Ishikawa (cell line): ENCODE measurements at regions not wholly inside any gene's neighbourhood (a gene's known extent, or its start where the extent isn't known, plus 50 kb on each side); places are given as distances from the start of the nearest gene placed in this dataset.

Experiments
- CEBPB ChIP-seq: IDR thresholded peaks from 2 replicates; pipeline ENCODE4 v1.6.1; 2012
- CREB1 ChIP-seq: IDR thresholded peaks from 2 replicates; pipeline ENCODE4 v1.6.1; 2012; ENCODE audit warnings: low read depth
- EGR1 ChIP-seq: IDR thresholded peaks from 2 replicates; pipeline ENCODE4 v1.6.1; 2012
- EP300 ChIP-seq: IDR thresholded peaks from 2 replicates; pipeline ENCODE4 v1.6.1; 2012; ENCODE audit warnings: borderline replicate concordance
- FOXM1 ChIP-seq: IDR thresholded peaks from 2 replicates; pipeline ENCODE4 v1.6.1; 2012; ENCODE audit warnings: low read depth, borderline replicate concordance
- NFIC ChIP-seq: IDR thresholded peaks from 2 replicates; pipeline ENCODE4 v1.6.1; 2012
- RAD21 ChIP-seq: IDR thresholded peaks from 2 replicates; pipeline ENCODE4 v1.6.1; 2012; ENCODE audit warnings: low read depth
- TAF1 ChIP-seq: IDR thresholded peaks from 2 replicates; pipeline ENCODE4 v1.6.1; 2012; ENCODE audit warnings: low read depth, mild to moderate bottlenecking
- TCF12 ChIP-seq: IDR thresholded peaks from 2 replicates; pipeline ENCODE4 v1.6.1; 2012; ENCODE audit warnings: low read depth
- TEAD4 ChIP-seq: IDR thresholded peaks from 2 replicates; pipeline ENCODE4 v1.6.1; 2012
- YY1 ChIP-seq: IDR thresholded peaks from 2 replicates; pipeline ENCODE4 v1.6.1; 2012; ENCODE audit warnings: low read depth
- ZBTB7A ChIP-seq: IDR thresholded peaks from 2 replicates; pipeline ENCODE4 v1.6.1; 2012; ENCODE audit warnings: low read depth
- TF ChIP-seq, protein P1 (sequence below): IDR thresholded peaks from 2 replicates; pipeline ENCODE4 v1.6.1; 2012; ENCODE audit warnings: low read depth, mild to moderate bottlenecking
- TF ChIP-seq, protein P2 (sequence below): IDR thresholded peaks from 2 replicates; pipeline ENCODE4 v1.6.1; 2012
- TF ChIP-seq, protein P3 (sequence below): IDR thresholded peaks from 2 replicates; pipeline ENCODE4 v1.6.1; 2012

DNA sequence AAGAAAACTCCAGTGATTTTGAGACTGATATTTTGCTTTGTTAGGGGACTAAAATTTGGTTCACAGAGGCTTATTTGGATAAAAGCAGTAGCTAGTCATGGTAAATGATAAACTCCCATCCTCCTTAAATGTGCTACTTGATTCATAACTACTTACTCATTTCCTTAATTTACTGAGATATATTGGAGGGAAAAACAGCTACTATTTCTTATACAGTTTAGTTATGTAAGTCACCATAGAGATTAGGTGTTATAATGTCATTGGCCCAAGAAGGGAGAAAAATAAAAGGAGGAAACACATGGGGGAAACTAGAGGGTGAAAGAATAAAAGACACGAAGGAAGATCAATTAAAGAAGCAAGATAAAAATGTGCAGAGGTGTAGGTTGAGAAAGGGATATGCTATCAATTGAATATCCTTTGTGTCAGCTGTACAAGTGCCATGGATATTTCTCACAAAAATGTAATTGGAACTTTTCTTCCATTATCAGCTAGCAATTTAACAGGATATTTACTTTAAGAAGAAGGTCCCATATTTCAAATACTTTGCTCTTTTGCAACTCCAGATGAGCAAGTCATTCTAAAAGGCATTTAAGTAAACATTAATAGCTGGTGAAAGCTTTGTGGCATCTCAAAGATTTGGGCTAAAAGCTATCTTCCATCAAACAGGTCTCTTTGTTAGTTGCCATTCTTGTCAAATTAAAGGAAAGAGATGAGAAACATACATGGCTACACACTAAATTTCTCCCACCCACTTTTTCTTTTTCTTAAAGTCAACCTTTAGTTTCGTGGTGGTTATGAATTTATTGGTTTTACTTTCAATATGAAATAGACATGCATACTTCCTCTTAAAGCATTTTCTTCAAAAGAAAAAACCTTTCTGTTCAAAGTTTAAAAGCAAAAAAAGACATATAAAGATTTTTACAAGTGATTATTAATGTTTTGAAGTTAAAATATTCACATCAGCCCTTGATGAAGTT, 439.5 kb downstream of the CCER1 start:
- TF ChIP-seq, protein P1, sequence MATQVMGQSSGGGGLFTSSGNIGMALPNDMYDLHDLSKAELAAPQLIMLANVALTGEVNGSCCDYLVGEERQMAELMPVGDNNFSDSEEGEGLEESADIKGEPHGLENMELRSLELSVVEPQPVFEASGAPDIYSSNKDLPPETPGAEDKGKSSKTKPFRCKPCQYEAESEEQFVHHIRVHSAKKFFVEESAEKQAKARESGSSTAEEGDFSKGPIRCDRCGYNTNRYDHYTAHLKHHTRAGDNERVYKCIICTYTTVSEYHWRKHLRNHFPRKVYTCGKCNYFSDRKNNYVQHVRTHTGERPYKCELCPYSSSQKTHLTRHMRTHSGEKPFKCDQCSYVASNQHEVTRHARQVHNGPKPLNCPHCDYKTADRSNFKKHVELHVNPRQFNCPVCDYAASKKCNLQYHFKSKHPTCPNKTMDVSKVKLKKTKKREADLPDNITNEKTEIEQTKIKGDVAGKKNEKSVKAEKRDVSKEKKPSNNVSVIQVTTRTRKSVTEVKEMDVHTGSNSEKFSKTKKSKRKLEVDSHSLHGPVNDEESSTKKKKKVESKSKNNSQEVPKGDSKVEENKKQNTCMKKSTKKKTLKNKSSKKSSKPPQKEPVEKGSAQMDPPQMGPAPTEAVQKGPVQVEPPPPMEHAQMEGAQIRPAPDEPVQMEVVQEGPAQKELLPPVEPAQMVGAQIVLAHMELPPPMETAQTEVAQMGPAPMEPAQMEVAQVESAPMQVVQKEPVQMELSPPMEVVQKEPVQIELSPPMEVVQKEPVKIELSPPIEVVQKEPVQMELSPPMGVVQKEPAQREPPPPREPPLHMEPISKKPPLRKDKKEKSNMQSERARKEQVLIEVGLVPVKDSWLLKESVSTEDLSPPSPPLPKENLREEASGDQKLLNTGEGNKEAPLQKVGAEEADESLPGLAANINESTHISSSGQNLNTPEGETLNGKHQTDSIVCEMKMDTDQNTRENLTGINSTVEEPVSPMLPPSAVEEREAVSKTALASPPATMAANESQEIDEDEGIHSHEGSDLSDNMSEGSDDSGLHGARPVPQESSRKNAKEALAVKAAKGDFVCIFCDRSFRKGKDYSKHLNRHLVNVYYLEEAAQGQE = no peak
- no peak for TF ChIP-seq RAD21
- TF ChIP-seq TEAD4 = no peak
- no peak for TF ChIP-seq ZBTB7A
- TF ChIP-seq FOXM1 = no peak
- TF ChIP-seq, protein P2, sequence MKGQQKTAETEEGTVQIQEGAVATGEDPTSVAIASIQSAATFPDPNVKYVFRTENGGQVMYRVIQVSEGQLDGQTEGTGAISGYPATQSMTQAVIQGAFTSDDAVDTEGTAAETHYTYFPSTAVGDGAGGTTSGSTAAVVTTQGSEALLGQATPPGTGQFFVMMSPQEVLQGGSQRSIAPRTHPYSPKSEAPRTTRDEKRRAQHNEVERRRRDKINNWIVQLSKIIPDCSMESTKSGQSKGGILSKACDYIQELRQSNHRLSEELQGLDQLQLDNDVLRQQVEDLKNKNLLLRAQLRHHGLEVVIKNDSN = no peak
- no peak for TF ChIP-seq CEBPB
- no peak for TF ChIP-seq CREB1
- no peak for TF ChIP-seq EP300
- TF ChIP-seq YY1 = no peak
- no peak for TF ChIP-seq EGR1
- no peak for TF ChIP-seq TAF1
- TF ChIP-seq, protein P3, sequence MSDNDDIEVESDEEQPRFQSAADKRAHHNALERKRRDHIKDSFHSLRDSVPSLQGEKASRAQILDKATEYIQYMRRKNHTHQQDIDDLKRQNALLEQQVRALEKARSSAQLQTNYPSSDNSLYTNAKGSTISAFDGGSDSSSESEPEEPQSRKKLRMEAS = no peak

DNA sequence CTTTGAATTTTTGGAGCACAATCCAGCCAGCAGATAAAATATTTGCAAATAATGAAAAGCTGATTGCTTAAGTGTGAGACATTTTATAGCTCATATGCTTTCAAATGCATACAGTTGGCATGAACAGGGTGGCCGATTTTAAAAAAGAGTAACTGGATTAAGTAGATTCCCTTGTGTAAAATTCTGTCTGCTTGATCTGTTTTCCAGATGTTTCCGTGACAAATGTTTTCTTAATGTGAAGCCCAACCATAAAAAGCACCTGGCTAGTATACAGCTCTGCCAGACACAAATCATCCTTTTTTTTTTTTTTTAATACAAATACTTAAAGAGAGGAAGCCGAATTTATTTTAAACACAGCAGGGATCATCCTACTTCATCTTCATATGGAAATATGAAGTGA, 440.7 kb downstream of the CCER1 start:
- TF ChIP-seq EP300 = no peak
- TF ChIP-seq, protein P3 = no peak
- TF ChIP-seq TAF1 = no peak
- TF ChIP-seq RAD21 = no peak
- no peak for TF ChIP-seq CEBPB
- no peak for TF ChIP-seq ZBTB7A
- no peak for TF ChIP-seq TEAD4
- TF ChIP-seq NFIC = no peak
- TF ChIP-seq TCF12 = no peak
- no peak for TF ChIP-seq YY1
- TF ChIP-seq, protein P2 = no peak
- TF ChIP-seq CREB1 = no peak
- TF ChIP-seq FOXM1 = no peak
- TF ChIP-seq, protein P1 = no peak

DNA sequence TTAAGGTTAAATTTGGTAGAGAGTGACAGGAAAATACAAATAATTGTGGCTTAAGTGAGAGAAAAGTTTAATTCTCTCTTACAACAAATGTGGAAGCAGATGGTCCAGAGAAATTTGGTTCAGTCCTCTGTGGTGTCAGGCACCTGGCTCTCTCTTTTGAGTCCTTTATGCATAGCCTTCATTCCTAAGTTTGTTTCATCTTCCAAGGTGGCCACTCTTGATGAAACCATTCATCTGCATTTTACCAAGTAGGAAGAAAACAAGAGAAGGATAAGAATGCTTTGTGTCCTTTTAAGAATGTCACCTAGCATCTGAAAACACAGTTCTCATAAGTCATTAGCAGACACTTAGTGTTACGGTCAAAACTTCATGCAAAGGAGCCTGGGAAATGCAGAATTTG, 442.5 kb downstream of the CCER1 start:
- TF ChIP-seq, protein P2 = no peak
- TF ChIP-seq YY1 = no peak
- no peak for TF ChIP-seq EP300
- TF ChIP-seq CREB1 = no peak
- no peak for TF ChIP-seq FOXM1
- no peak for TF ChIP-seq TAF1
- TF ChIP-seq, protein P3 = no peak
- no peak for TF ChIP-seq TCF12
- no peak for TF ChIP-seq RAD21
- TF ChIP-seq EGR1 = no peak
- TF ChIP-seq CEBPB = no peak
- TF ChIP-seq, protein P1 = no peak
- no peak for TF ChIP-seq TEAD4
- no peak for TF ChIP-seq NFIC
- TF ChIP-seq ZBTB7A = no peak
